GM12892 (cell line): ENCODE measurements at regions not wholly inside any gene's neighbourhood (a gene's known extent, or its start where the extent isn't known, plus 50 kb on each side); places are given as distances from the start of the nearest gene placed in this dataset.

Source experiments
- POLR2A ChIP-seq: IDR thresholded peaks from 2 replicates; pipeline ENCODE4 v1.6.1; 2011; ENCODE audit warnings: low read depth, low read length, control low read depth
- POLR2AphosphoS5 ChIP-seq: IDR thresholded peaks from 2 replicates; pipeline ENCODE4 v1.6.1; 2011; ENCODE audit warnings: low read depth, low read length, control low read depth

GRCh38 chr18:40985436-40985835 is 969.6 kb upstream of the PIK3C3 start:
- TF ChIP-seq POLR2A (no peak), POLR2AphosphoS5 (no peak)
